Esophagus mucosa (tissue), 1 donor: ENCODE measurements at regions not wholly inside any gene's neighbourhood (a gene's known extent, or its start where the extent isn't known, plus 50 kb on each side); places are given as distances from the start of the nearest gene placed in this dataset.

ENCODE experiments used
- ATAC-seq: fragments of 200-7000 bp; cut with Tn5 transposase; one replicate; pipeline ENCODE4 v1.9.1; 2020
- donor health status: DM: yes; HTN: yes; CAD: no.

- ATAC-seq = no peak
Measured at GRCh38 chr20:57868310-57868709, 158.5 kb upstream of the PMEPA1 start.

GRCh38 chr20:57867807-57868206 lies 158.0 kb upstream of the PMEPA1 start:
- ATAC-seq = no peak

GRCh38 chr20:57867181-57867803 lies 157.5 kb upstream of the PMEPA1 start:
- no peak for ATAC-seq

GRCh38 chr20:57866250-57867106 lies 156.7 kb upstream of the PMEPA1 start:
- no peak for ATAC-seq

GRCh38 chr20:57865266-57865665 lies 155.5 kb upstream of the PMEPA1 start:
- ATAC-seq = no peak

GRCh38 chr20:57860576-57860975 lies 150.8 kb upstream of the PMEPA1 start:
- no peak for ATAC-seq

DNA sequence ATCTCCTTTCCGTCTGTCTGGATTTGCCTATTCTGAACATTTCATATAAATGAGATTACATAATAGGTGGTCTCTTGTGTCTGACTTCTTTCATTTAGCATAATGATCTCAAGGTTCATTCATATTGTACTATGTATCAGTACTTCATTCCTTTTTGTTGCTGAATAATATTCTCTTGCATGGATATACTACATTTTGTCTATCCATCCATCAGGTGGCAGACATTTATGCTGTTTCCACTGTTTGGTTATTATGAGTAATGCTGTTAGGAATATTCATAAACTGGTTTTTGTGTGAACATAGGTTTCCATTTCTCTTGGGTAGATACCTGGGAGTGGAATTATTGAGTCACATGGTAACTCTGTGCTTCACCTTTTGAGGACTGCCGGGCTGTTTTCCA lies 148.2 kb upstream of the PMEPA1 start:
- no peak for ATAC-seq

- ATAC-seq = no peak
Measured at GRCh38 chr20:57857118-57857517, 147.3 kb upstream of the PMEPA1 start.

DNA sequence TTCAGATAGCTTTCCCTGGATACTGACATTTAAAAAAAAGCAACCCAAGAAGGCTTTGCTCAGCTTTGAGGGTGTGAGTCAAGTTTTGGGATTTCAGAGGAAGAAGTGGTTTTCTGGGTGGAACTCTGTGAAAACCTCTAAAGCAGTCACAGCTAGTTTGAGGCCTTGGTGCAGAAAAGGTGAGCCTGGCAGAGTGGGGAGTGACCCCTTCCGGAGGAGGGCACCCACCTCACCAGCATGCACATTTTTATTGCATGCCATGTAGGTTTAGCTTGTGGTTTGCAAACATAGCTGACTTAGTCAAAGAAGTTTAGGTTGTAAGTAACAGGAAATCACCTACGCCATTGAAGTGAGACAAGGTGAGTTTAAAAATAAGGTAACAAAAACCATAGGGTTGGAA lies 146.8 kb upstream of the PMEPA1 start:
- ATAC-seq = no peak

DNA sequence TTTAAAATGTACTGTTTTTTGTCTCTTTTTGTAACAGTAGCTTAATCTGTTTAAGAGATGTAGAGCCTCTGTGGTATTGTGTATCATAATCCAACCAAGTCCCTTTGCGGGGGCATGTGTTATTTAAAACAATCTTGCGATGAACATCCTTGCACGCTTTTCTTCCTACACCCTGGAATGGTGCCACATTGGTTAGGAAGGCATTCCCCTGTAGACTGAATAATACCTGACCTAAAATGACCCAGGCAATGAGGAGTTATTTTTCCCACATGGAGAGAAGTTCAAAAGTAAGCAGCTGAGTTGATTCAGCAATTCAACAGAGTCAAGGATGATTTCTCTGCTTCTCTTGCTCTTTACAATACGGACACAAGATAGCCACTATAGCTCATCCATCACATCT lies 142.0 kb upstream of the PMEPA1 start:
- ATAC-seq = no peak

DNA sequence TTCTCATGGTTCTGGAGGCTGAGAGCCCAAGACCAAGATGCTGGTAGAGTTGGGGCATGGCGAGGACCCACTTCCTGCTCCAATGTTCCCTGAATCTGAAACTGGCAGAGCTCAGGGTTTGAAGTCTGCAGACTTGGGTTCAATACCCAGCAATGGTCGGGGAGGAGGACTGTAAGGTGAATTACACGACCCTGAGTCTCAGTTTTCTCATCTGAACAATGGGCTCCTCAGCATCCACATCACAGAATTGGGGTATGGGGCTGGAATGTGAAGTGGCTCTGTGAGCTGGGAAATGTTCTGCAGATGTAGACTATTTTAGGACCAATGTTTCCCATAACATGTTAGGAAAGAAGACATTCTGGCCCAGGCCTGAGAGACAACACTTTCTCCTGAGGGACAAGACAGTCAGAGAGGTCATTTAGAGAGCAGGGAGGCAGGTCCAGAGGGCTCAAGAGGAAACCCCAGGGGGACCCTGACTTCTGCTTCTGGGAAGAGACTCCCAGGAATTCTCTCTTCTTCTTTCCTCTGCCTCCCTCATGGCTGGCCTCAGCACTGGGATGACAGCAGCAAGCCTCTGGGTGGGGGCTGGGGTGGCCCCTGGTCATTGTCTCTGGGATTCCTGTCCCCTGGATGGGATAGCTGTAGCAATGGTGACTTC lies 141.3 kb upstream of the PMEPA1 start:
- no peak for ATAC-seq

DNA sequence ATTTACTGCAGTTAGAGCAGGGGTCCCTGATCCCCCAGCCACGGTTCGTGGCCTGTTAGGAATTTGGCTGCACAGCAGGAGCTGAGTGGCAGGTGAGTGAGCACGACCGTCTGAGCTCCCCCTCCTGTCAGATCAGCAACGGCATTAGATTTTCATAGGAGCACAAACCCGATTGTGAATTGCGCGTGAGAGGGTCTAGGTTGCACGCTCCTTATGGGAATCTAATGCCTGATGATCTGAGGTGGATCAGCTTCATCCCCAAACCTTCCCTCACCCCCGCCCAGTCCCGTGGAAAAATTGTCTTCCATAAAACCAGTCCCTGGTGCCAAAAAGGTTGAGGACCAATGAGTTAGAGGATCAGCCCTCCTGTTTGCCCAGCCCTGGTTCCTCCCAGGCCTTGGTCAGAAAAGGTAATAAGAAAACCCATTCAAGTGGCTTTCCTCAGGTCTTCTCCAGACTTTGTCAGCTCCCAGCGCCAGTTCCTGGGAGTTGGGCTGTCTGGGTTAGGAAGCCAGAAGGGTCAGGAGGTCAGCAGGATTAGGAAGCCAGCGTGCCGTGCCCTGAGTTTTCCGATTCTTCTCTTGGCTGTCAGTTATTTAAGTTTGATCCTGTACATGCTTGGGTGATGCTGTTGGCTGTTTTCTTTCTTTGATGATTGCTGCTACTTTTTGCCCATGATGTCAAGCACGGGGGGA lies 139.9 kb upstream of the PMEPA1 start:
- no peak for ATAC-seq

GRCh38 chr20:57849121-57849520 lies 139.3 kb upstream of the PMEPA1 start:
- no peak for ATAC-seq

GRCh38 chr20:57848282-57848681 lies 138.5 kb upstream of the PMEPA1 start:
- ATAC-seq = no peak

- no peak for ATAC-seq
Measured at GRCh38 chr20:57847104-57847503, 137.3 kb upstream of the PMEPA1 start.

- no peak for ATAC-seq
Measured at GRCh38 chr20:57844626-57845596, 135.1 kb upstream of the PMEPA1 start.

DNA sequence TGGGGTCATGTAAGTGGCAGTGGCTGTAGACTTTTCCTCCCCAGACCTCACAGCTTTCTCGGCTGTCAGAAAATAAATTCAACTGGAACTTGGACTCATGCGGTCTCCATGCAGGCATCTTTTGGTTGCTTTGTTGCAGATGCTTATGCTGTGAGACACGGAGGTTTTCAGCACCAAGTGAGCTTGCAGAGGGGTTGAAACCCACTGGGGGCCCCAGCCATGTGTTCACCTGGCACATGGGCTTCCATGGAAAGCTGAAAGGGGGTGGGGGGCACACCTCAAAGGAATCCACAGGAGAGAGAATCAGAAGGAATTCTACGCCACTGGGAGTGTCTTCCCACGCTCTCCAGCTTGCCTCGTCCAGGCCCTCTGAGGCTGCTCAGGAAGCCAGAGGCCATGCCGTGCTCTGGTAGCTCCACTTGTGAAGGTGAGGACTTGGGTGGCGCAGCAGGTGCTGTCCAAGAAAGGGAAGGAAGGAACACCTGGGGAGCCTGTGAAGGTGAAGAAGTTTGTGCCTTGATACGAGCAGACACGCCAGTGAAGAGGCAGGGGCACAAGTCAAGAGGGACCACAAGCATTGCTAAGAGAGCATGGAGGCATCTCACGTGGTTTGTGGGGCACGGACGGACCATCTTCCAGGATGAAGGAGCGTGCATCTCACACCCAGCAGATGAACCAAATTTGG lies 134.3 kb upstream of the PMEPA1 start:
- no peak for ATAC-seq

DNA sequence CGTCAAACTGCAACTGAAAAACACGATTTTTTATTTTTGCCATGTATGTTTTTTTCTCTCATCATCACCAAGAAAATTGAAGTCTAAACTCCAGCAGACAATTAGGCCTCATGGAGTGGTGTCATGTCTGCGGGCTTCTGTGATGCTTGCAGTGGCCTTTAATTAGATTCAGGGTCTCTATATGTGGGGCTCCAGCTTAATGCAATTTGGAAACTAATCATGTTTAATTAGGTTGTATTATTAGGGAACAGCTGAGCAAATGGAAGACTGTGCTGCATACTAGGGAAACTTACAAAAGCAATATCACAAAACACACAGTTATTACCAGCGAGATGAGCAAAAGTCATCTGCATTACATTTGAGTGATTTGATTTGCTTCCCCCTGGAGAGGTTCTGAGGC lies 132.9 kb upstream of the PMEPA1 start:
- ATAC-seq = no peak

DNA sequence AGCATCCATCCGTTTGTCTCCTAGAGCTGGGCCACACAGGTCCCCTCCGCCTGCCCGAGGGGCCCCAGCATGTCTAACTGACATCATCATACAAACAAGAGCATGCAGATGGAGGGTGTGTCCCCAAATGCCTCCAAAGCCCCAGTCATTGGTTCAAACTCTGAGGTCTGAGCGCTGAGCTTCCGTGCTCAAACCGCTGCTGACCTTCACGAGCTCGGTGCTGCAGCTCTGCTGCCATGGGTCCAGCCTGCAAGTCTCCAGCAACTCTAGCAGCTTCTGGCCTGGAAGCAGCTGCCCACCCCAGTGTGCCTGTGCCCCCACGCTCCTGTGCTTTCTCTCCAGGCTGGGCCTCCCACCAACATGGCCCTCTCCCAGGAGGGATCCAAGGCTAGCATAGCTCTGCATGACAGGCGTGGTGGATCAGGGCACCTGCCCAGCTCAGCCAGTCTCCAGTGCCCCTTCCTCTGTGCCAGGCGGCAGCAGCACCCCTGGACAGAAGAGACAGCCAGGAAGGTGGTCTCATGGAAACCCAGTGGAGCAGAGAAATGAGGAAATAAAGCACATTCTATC lies 131.6 kb upstream of the PMEPA1 start:
- ATAC-seq = no peak

- ATAC-seq = no peak
Measured at GRCh38 chr20:57840504-57841296, 130.9 kb upstream of the PMEPA1 start.
